Vagina (tissue), 2 donors: ENCODE measurements at regions not wholly inside any gene's neighbourhood (a gene's known extent, or its start where the extent isn't known, plus 50 kb on each side); places are given as distances from the start of the nearest gene placed in this dataset.

ENCODE experiments used
- DNase-seq, 2 donors: peaks; one replicate each; pipeline ENCODE4 v3.0.0-alpha.2; 2017; ENCODE audit errors: extremely low spot score in 2 of 2
- H3K27ac ChIP-seq: fragments of 200-600 bp; sonication (generic); one replicate; pipeline ENCODE4 v1.5.1; 2019
- H3K27me3 ChIP-seq: fragments of 200-600 bp; sonication (generic); one replicate; pipeline ENCODE4 v1.5.1; 2019
- H3K36me3 ChIP-seq, 2 donors: fragments of 200-600 bp; sonication (generic); one replicate each; pipeline ENCODE4 v1.5.1; 2017 to 2019
- H3K4me1 ChIP-seq: fragments of 200-600 bp; sonication (generic); one replicate; pipeline ENCODE4 v1.5.1; 2019
- H3K4me3 ChIP-seq, 2 donors: fragments of 200-600 bp; sonication (generic); 1 replicate in 1 of 2; 2 replicates in 1 of 2; pipeline ENCODE4 v1.5.1; 2016 to 2019
- H3K9me3 ChIP-seq: fragments of 200-600 bp; sonication (generic); one replicate; pipeline ENCODE4 v1.5.1; 2019
- CTCF ChIP-seq, 3 experiments: fragments of 450-650 bp in 2 of 3; fragments of 200-600 bp in 1 of 3; sonication (generic) in 1 of 3; IDR thresholded peaks; one replicate each; pipeline ENCODE4 v1.5.1; 2017 to 2019; ENCODE audit warnings: antibody characterized with exemption in 3 of 3, mild to moderate bottlenecking in 2 of 3, moderate library complexity in 2 of 3
- POLR2A ChIP-seq, 2 donors: fragments of 450-650 bp; IDR thresholded peaks; one replicate each; pipeline ENCODE4 v1.6.1; 2017; ENCODE audit warnings: antibody characterized with exemption in 2 of 2, mild to moderate bottlenecking in 2 of 2, moderate library complexity in 2 of 2
- POLR2AphosphoS5 ChIP-seq, 2 donors: sonication (generic); formaldehyde crosslinking; IDR thresholded peaks; one replicate each; pipeline ENCODE4 v1.9.0; 2017; ENCODE audit warnings: antibody characterized with exemption in 2 of 2, mild to moderate bottlenecking in 2 of 2, low read depth in 1 of 2; ENCODE audit not compliant: insufficient read depth in 1 of 2
- intact Hi-C: fragments of 100-400 bp; cut with DNase I; formaldehyde crosslinking; loops from one replicate; pipeline ENCODE4 v1.15.1; 2023

GRCh38 chr10:121313119-121313875, 284.9 kb downstream of the FGFR2 start:
- TF ChIP-seq POLR2AphosphoS5 (IDR thresholded peaks at IDR 0.05; ENCODE audit: insufficient read depth in 1 of 2, low read depth in 1 of 2) (no peak), POLR2A (IDR thresholded peaks at IDR 0.05) (no peak), CTCF (IDR thresholded peaks at IDR 0.05) (no peak)
- no peak overlapping the region for H3K4me3 ChIP-seq
- intact Hi-C loops = no loop called here
- H3K36me3 ChIP-seq = no peaks in the 10 kb centered on the region
- no peaks in the 10 kb centered on the region for H3K4me1 ChIP-seq
- no peak overlapping the region for H3K27ac ChIP-seq
- H3K27me3 ChIP-seq = no peaks in the 10 kb centered on the region
- DNase-seq = no peak
- no peaks in the 10 kb centered on the region for H3K9me3 ChIP-seq

DNA sequence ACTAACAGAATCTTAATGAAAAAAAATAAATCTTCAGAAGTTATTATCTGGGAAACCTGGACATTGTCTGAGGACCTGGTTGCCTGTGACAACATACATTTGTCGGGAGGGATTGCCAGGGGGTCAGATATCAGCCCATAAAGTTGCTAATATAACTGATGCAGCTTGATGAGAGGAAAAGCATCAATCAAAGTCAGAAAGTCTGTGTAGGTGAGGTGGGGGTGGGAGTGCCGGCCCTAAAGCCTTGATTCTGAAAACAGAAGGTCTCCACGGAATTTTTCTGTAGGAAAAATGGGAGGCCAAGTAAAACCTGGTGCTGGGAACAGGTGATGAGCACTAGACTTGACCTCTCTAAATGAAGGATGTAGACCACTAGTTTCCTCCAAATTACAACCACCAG, 281.8 kb downstream of the FGFR2 start:
- no peak overlapping the region for H3K4me3 ChIP-seq
- H3K36me3 ChIP-seq = no peaks in the 10 kb centered on the region
- H3K9me3 ChIP-seq = no peaks in the 10 kb centered on the region
- H3K27ac ChIP-seq = no peak overlapping the region
- intact Hi-C loops = no loop called here
- H3K4me1 ChIP-seq = no peaks in the 10 kb centered on the region
- no peak for DNase-seq
- no peak for TF ChIP-seq POLR2A (IDR thresholded peaks at IDR 0.05)
- TF ChIP-seq POLR2AphosphoS5 (IDR thresholded peaks at IDR 0.05; ENCODE audit: insufficient read depth in 1 of 2, low read depth in 1 of 2) = no peak
- no peak for TF ChIP-seq CTCF (IDR thresholded peaks at IDR 0.05)
- no peaks in the 10 kb centered on the region for H3K27me3 ChIP-seq

- Histone ChIP-seq H3K4me3 (no peak overlapping the region), H3K9me3 (no peaks in the 10 kb centered on the region), H3K4me1 (no peaks in the 10 kb centered on the region), H3K27me3 (no peaks in the 10 kb centered on the region), H3K27ac (no peak overlapping the region), H3K36me3 (no peaks in the 10 kb centered on the region)
- intact Hi-C loops = no loop called here
- TF ChIP-seq POLR2A (IDR thresholded peaks at IDR 0.05) = no peak
- TF ChIP-seq CTCF (IDR thresholded peaks at IDR 0.05) = no peak
- TF ChIP-seq POLR2AphosphoS5 (IDR thresholded peaks at IDR 0.05; ENCODE audit: insufficient read depth in 1 of 2, low read depth in 1 of 2) = no peak
- no peak for DNase-seq
These were observed 280.9 kb downstream of the FGFR2 start for GRCh38 chr10:121317374-121317773.

DNA sequence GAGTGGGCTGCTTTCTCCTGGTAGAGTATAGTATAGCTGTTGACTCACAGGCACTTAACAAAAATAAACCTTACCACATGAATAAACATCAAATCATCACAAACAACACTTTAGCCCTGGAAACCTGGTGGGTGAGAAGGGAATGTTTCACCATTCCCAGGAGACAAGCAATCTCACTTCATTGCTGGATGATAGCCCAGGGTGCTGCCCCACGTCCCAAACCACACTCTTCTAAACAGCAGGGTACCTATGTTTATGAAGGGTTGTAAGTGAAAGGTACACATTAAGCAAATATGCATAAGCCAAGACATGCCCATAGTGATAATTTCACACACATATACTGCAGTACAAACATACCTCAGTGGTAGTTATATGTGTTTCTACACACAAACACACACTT, 276.2 kb downstream of the FGFR2 start:
- Histone ChIP-seq H3K9me3 (no peaks in the 10 kb centered on the region), H3K27me3 (no peaks in the 10 kb centered on the region), H3K4me3 (no peak overlapping the region), H3K36me3 (no peaks in the 10 kb centered on the region), H3K27ac (no peak overlapping the region), H3K4me1 (no peaks in the 10 kb centered on the region)
- TF ChIP-seq POLR2AphosphoS5 (IDR thresholded peaks at IDR 0.05; ENCODE audit: insufficient read depth in 1 of 2, low read depth in 1 of 2) = no peak
- no peak for TF ChIP-seq POLR2A (IDR thresholded peaks at IDR 0.05)
- no peak for TF ChIP-seq CTCF (IDR thresholded peaks at IDR 0.05)
- no peak for DNase-seq
- intact Hi-C loops = no loop called here

- no peak overlapping the region for H3K27ac ChIP-seq
- no peak overlapping the region for H3K4me3 ChIP-seq
- H3K4me1 ChIP-seq = no peaks in the 10 kb centered on the region
- no peak for DNase-seq
- no peaks in the 10 kb centered on the region for H3K27me3 ChIP-seq
- no peaks in the 10 kb centered on the region for H3K36me3 ChIP-seq
- TF ChIP-seq POLR2A (IDR thresholded peaks at IDR 0.05) = no peak
- no peak for TF ChIP-seq CTCF (IDR thresholded peaks at IDR 0.05)
- TF ChIP-seq POLR2AphosphoS5 (IDR thresholded peaks at IDR 0.05; ENCODE audit: insufficient read depth in 1 of 2, low read depth in 1 of 2) = no peak
- intact Hi-C loops = no loop called here
- H3K9me3 ChIP-seq = no peaks in the 10 kb centered on the region
These were observed 275.5 kb downstream of the FGFR2 start for GRCh38 chr10:121322776-121323175.
